H1 (cell line): ENCODE measurements at regions not wholly inside any gene's neighbourhood (a gene's known extent, or its start where the extent isn't known, plus 50 kb on each side); places are given as distances from the start of the nearest gene placed in this dataset.
A peak's percentile ranks its signal among the peaks of the same experiment; 100 is the strongest.

Experiments used
- CTCF ChIA-PET: fragments of 300-600 bp; sonication (Branson Sonifier 250); formaldehyde crosslinking; loops from one replicate; lab custom pipeline; 2021; ENCODE audit not compliant: partially characterized antibody; lab: Charles Lee
- POLR2A ChIA-PET: fragments of 300-600 bp; sonication (Branson Sonifier 250); formaldehyde crosslinking; loops from one replicate; lab custom pipeline; 2021; ENCODE audit warnings: inconsistent platforms; ENCODE audit not compliant: partially characterized antibody; lab: Charles Lee
- DNase-seq, 2 experiments: peaks; one replicate each; pipeline versions ENCODE4 v3.0.0 to v3.0.0-alpha.2; 2010 to 2022; ENCODE audit warnings: low spot score in 2 of 2, low read depth in 1 of 2, mixed read lengths in 1 of 2
- FAIRE-seq: peaks from 2 replicates; lab custom pipeline; 2011; peaks lifted over from hg19 to GRCh38; lab: Jason Lieb, UNC
- H2AFZ ChIP-seq: 2 replicates; pipeline ENCODE4 v1.8.1; 2012; ENCODE audit warnings: low read length, inconsistent platforms
- H2AK5ac ChIP-seq: 2 replicates; pipeline ENCODE4 v1.6.1; 2013; ENCODE audit warnings: low read depth, low read length
- H2BK120ac ChIP-seq: replicated peaks from 2 replicates; pipeline ENCODE3; 2013; ENCODE audit warnings: low read depth, low read length, inconsistent platforms
- H2BK12ac ChIP-seq: 2 replicates; pipeline ENCODE4 v1.6.1; 2013; ENCODE audit warnings: low read depth, low read length
- H2BK15ac ChIP-seq: 2 replicates; pipeline ENCODE4 v1.6.1; 2013; ENCODE audit warnings: low read length
- H2BK20ac ChIP-seq: 2 replicates; pipeline ENCODE4 v1.6.1; 2013; ENCODE audit warnings: low read length
- H2BK5ac ChIP-seq: 2 replicates; pipeline ENCODE4 v1.6.1; 2013; ENCODE audit warnings: low read depth, low read length
- H3K14ac ChIP-seq: 2 replicates; pipeline ENCODE4 v1.6.1; 2013; ENCODE audit warnings: inconsistent platforms; ENCODE audit not compliant: insufficient read length
- H3K18ac ChIP-seq: 2 replicates; pipeline ENCODE4 v1.6.1; 2013; ENCODE audit warnings: low read length; ENCODE audit errors: extremely low read depth
- H3K23ac ChIP-seq: 2 replicates; pipeline ENCODE4 v1.6.1; 2013; ENCODE audit warnings: inconsistent platforms; ENCODE audit not compliant: insufficient read length
- H3K23me2 ChIP-seq: 2 replicates; pipeline ENCODE4 v1.6.1; 2013; ENCODE audit warnings: low read depth, low read length
- H3K27ac ChIP-seq: 2 replicates; pipeline ENCODE4 v1.6.1; 2011; ENCODE audit warnings: low read depth, low read length, inconsistent platforms
- H3K27me3 ChIP-seq, 4 experiments: replicated peaks in 1 of 4; 1 replicate in 1 of 4; 2 replicates in 3 of 4; pipeline versions ENCODE4 v1.6.1 to v1.8.1; 2011 to 2013; ENCODE audit warnings: low read length in 3 of 4, mild to moderate bottlenecking in 3 of 4, inconsistent platforms in 2 of 4, mixed read lengths in 2 of 4, moderate library complexity in 1 of 4; ENCODE audit not compliant: control insufficient read depth in 3 of 4, insufficient read depth in 3 of 4; ENCODE audit errors: extremely low read depth in 1 of 4
- H3K36me3 ChIP-seq, 4 experiments: 2 replicates each; pipeline versions ENCODE4 v1.6.1 to v1.8.1; 2011 to 2013; ENCODE audit warnings: mild to moderate bottlenecking in 4 of 4, low read length in 3 of 4, moderate library complexity in 2 of 4, control low read depth in 1 of 4, inconsistent platforms in 1 of 4; ENCODE audit not compliant: insufficient read depth in 4 of 4, control insufficient read depth in 2 of 4
- H3K4ac ChIP-seq: replicated peaks from 2 replicates; pipeline ENCODE3; 2013; ENCODE audit warnings: low read length, low read depth, mixed read lengths, inconsistent platforms; ENCODE audit not compliant: insufficient read length
- H3K4me1 ChIP-seq, 4 experiments: replicated peaks in 1 of 4; 1 replicate in 1 of 4; 2 replicates in 3 of 4; pipeline versions ENCODE4 v1.6.1 to v1.8.1; 2011 to 2013; ENCODE audit warnings: low read length in 3 of 4, inconsistent platforms in 2 of 4, mixed read lengths in 1 of 4; ENCODE audit not compliant: insufficient read depth in 4 of 4, control insufficient read depth in 3 of 4
- H3K4me2 ChIP-seq, 2 experiments: 2 replicates each; pipeline versions ENCODE4 v1.6.1 to v1.8.1; 2011 to 2013; ENCODE audit warnings: low read depth in 2 of 2, low read length in 2 of 2, control low read depth in 1 of 2, inconsistent platforms in 1 of 2, mild to moderate bottlenecking in 1 of 2; ENCODE audit not compliant: insufficient read depth in 1 of 2
- H3K4me3 ChIP-seq, 4 experiments: fragments of 200-600, 300-600 bp in 1 of 4; sonication (generic), shearing (Covaris generic), sonication (Bioruptor Twin) in 1 of 4; 2 replicates each; pipeline versions ENCODE4 v1.5.1 to v1.8.1; 2011 to 2016; ENCODE audit warnings: low read length in 4 of 4, low read depth in 3 of 4, control low read depth in 2 of 4, inconsistent platforms in 2 of 4, mild to moderate bottlenecking in 2 of 4, mixed read lengths in 1 of 4, moderate library complexity in 1 of 4; ENCODE audit not compliant: insufficient read depth in 2 of 4; ENCODE audit errors: extremely low read depth in 1 of 4
- H3K56ac ChIP-seq: replicated peaks from 2 replicates; pipeline ENCODE3; 2013; ENCODE audit warnings: low read depth, mild to moderate bottlenecking, mixed read lengths, low read length, inconsistent platforms; ENCODE audit not compliant: insufficient read length
- H3K79me1 ChIP-seq: 2 replicates; pipeline ENCODE4 v1.6.1; 2013; ENCODE audit warnings: low read depth, low read length, control low read depth
- H3K79me2 ChIP-seq, 2 experiments: 2 replicates each; pipeline versions ENCODE4 v1.6.1 to v1.8.1; 2012 to 2013; ENCODE audit warnings: low read length in 2 of 2, mild to moderate bottlenecking in 2 of 2, inconsistent platforms in 1 of 2; ENCODE audit not compliant: insufficient read depth in 2 of 2, control insufficient read depth in 1 of 2
- H3K9ac ChIP-seq, 4 experiments: replicated peaks in 1 of 4; 1 replicate in 1 of 4; 2 replicates in 3 of 4; pipeline versions ENCODE4 v1.6.1 to v1.8.1; 2011 to 2013; ENCODE audit warnings: low read depth in 3 of 4, low read length in 3 of 4, control low read depth in 2 of 4, mild to moderate bottlenecking in 2 of 4, moderate library complexity in 2 of 4, inconsistent platforms in 1 of 4; ENCODE audit errors: extremely low read depth in 1 of 4
- H3K9me3 ChIP-seq, 2 experiments: 2 replicates each; pipeline versions ENCODE4 v1.6.1 to v1.8.1; 2012 to 2013; ENCODE audit warnings: mild to moderate bottlenecking in 2 of 2, moderate library complexity in 2 of 2, control low read depth in 1 of 2, inconsistent platforms in 1 of 2, low read depth in 1 of 2, low read length in 1 of 2, mixed read lengths in 1 of 2; ENCODE audit not compliant: insufficient read depth in 2 of 2
- H4K20me1 ChIP-seq, 2 experiments: replicated peaks in 1 of 2; 2 replicates each; pipeline versions ENCODE3 to v1.8.1; 2011 to 2013; ENCODE audit warnings: inconsistent platforms in 2 of 2, low read length in 2 of 2, mild to moderate bottlenecking in 1 of 2; ENCODE audit not compliant: insufficient read depth in 2 of 2, control insufficient read depth in 1 of 2
- H4K5ac ChIP-seq: 2 replicates; pipeline ENCODE4 v1.6.1; 2013; ENCODE audit warnings: low read length, low read depth, mixed read lengths, inconsistent platforms; ENCODE audit not compliant: insufficient read length
- H4K8ac ChIP-seq: 2 replicates; pipeline ENCODE4 v1.8.0; 2013; ENCODE audit warnings: mild to moderate bottlenecking, moderate library complexity, low read length, inconsistent platforms; ENCODE audit not compliant: insufficient read depth; ENCODE audit errors: extremely low read depth
- H4K91ac ChIP-seq: replicated peaks from 2 replicates; pipeline ENCODE3; 2013; ENCODE audit warnings: low read length, mixed read lengths, inconsistent platforms; ENCODE audit not compliant: insufficient read length
- BACH1 ChIP-seq: IDR thresholded peaks from 2 replicates; pipeline ENCODE4 v1.6.1; 2012; ENCODE audit warnings: low read length, improper control_type of control experiment
- TBP ChIP-seq: IDR thresholded peaks from 2 replicates; pipeline ENCODE4 v1.6.1; 2011; ENCODE audit warnings: low read depth, low read length, improper control_type of control experiment
- WGBS, 2 experiments: shearing (Covaris generic) in 1 of 2; methylation state at CpG; one replicate each; pipeline versions ENCODE4 v1.1.6 to v1.1.7; 2013 to 2015; ENCODE audit warnings: low lambda C conversion rate in 2 of 2, mixed read lengths in 2 of 2, inconsistent platforms in 1 of 2, low coverage in 1 of 2, missing lambda C conversion rate in 1 of 2; ENCODE audit not compliant: insufficient replicate concordance in 2 of 2, insufficient coverage in 1 of 2, insufficient read length in 1 of 2; ENCODE audit errors: extremely low coverage in 1 of 2, missing lambda C conversion rate in 1 of 2; 5-methylcytosine and 5-hydroxymethylcytosine counted together

- H3K36me3 ChIP-seq = no peaks in the 10 kb centered on the region
- no peak for TF ChIP-seq BACH1
- TF ChIP-seq TBP = peak; percentile 93
- TF ChIP-seq, all 59 proteins: peak for 1
- no peak overlapping the region for H4K5ac ChIP-seq
- no peak overlapping the region for H3K4me3 ChIP-seq
- H3K14ac ChIP-seq = no peak overlapping the region
- no peak overlapping the region for H2BK5ac ChIP-seq
- no peak overlapping the region for H2BK120ac ChIP-seq
- no peak overlapping the region for H4K8ac ChIP-seq
- H2AK5ac ChIP-seq = no peak overlapping the region
- no peak overlapping the region for H3K23ac ChIP-seq
- H2BK12ac ChIP-seq = no peak overlapping the region
- H3K18ac ChIP-seq = no peak overlapping the region; the same call in 1 of the 2 replicates
- no peak overlapping the region for H2BK20ac ChIP-seq
- H3K79me1 ChIP-seq = no peaks in the 10 kb centered on the region
- H3K4ac ChIP-seq = peak overlapping the region; percentile 44
- H3K56ac ChIP-seq = no peak overlapping the region
- no peak overlapping the region for H2AFZ ChIP-seq
- ChIA-PET CTCF (interaction anchor here (1.1 kb wide), 1 partner anchor 9 kb away, joined by 3 read pairs; no protein-coding TSS in a partner anchor), POLR2A (interaction anchor here (0.9 kb wide), 1 partner anchor 140 kb away, joined by 3 read pairs; no protein-coding TSS in a partner anchor)
- no peaks in the 10 kb centered on the region for H3K79me2 ChIP-seq
- H3K23me2 ChIP-seq = no peaks in the 10 kb centered on the region
- no peaks in the 10 kb centered on the region for H3K27me3 ChIP-seq
- H2BK15ac ChIP-seq = no peak overlapping the region
- no peak overlapping the region for H3K9ac ChIP-seq
- FAIRE-seq = peak; percentile 78
- no peak overlapping the region for H4K91ac ChIP-seq
- WGBS, 2 experiments = 88% methylated on average over 1 of the region's 1 CpG; no CpG with 5 or more reads in 1 of the 2 experiments
- H3K4me2 ChIP-seq = no peak overlapping the region
- no peak for DNase-seq
- no peaks in the 10 kb centered on the region for H4K20me1 ChIP-seq
- no peaks in the 10 kb centered on the region; a peak in 1 of 4 replicates for H3K9me3 ChIP-seq
- no peak overlapping the region for H3K27ac ChIP-seq
- H3K4me1 ChIP-seq = peaks cover 0 to 6% (median 0%) of the 10 kb centered on the region in 4 experiments; a peak in 1 of 7 replicates
Measured at GRCh38 chr10:53458007-53458406, 685.4 kb upstream of the MBL2 start.
